ENCODE measurements at regions not wholly inside any gene's neighbourhood (a gene's known extent, or its start where the extent isn't known, plus 50 kb on each side); places are given as distances from the start of the nearest gene placed in this dataset.

DNA sequence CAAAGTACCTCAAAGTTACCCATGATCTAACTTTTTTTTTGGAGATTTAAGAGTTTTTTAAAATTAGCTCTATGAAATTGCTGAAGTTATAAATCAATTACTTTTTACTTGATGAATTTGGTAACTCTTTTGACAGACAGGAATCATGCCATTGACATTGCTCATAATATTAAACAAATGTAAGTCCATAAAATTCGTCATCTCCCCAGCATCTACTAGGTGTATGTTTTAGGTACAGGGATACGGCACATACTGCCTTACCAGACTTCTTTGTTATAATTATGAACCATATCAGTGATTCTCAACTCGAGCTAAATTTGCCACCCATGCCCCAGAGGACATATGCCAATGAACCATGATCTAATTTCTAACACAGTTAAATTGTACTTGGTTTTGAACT lies 247.5 kb upstream of the TGFBR2 start:
- dilution Hi-C loops (cut with HindIII; ENCODE audit: low sequenced_read_pairs, unreplicated experiment): no loop called here
- TF ChIP-seq MXI1 (IDR thresholded peaks at IDR 0.05; ENCODE audit: borderline replicate concordance, low read depth, low read length): no peak
- TF ChIP-seq NFE2L2 (IDR thresholded peaks at IDR 0.05; ENCODE audit: low read depth, low read length): no peak

More for the DNA sequence above, 247.5 kb upstream of the TGFBR2 start:
- CTCF ChIA-PET: interaction anchor here (1.0 kb wide), 1 partner anchor 11 kb away, joined by 3 read pairs; no protein-coding TSS in a partner anchor
- peaks cover 9% of the 10 kb centered on the region for H3K4me1 ChIP-seq (ENCODE audit: control insufficient read depth, insufficient read depth, low read length)
- H2AK5ac ChIP-seq (ENCODE audit: low read depth, low read length): no peak overlapping the region
- H3K79me1 ChIP-seq (ENCODE audit: low read depth in 1 of 2, low read length in 2 of 2): no peaks in the 10 kb centered on the region
- no peak overlapping the region for H3K27ac ChIP-seq (ENCODE audit: insufficient read depth, low read length)
- H3K56ac ChIP-seq (ENCODE audit: extremely low read depth, insufficient read depth, low read length): no peak overlapping the region
- no peak overlapping the region for H3K9ac ChIP-seq (ENCODE audit: low read depth, low read length)
- no peak overlapping the region for H2AFZ ChIP-seq (replicated peaks; ENCODE audit: low read length, poor library complexity)
- H3K23ac ChIP-seq (ENCODE audit: low read depth, low read length): no peak overlapping the region
- no peak overlapping the region for H4K5ac ChIP-seq (ENCODE audit: low read depth, low read length)
- H3K9me3 ChIP-seq (ENCODE audit: control insufficient read depth, insufficient read depth, low read length): no peaks in the 10 kb centered on the region
- in situ Hi-C loops (cut with MboI; ENCODE audit: low sequenced_read_pairs) (no loop called here), intact Hi-C loops (cut with micrococcal nuclease) (no loop called here)
- peaks cover 6% of the 10 kb centered on the region; the same call in 1 of the 2 replicates for H3K9me1 ChIP-seq (ENCODE audit: insufficient read depth, low read length)
- no peak overlapping the region for H3K4me2 ChIP-seq (ENCODE audit: low read depth, low read length)
- no peak overlapping the region for H3K14ac ChIP-seq (replicated peaks; ENCODE audit: low read depth, low read length)
- H3K4ac ChIP-seq (ENCODE audit: low read depth, low read length): no peak overlapping the region
- H2AK9ac ChIP-seq (replicated peaks; ENCODE audit: low read depth, low read length, poor library complexity): no peak overlapping the region
- no peak for ATAC-seq (ENCODE audit: low read depth)
- no peak overlapping the region for H2BK15ac ChIP-seq (ENCODE audit: low read depth, low read length)
- no peak overlapping the region for H2BK20ac ChIP-seq (ENCODE audit: low read depth, low read length)
- DNase-seq: no peak
- no peaks in the 10 kb centered on the region for H4K20me1 ChIP-seq (ENCODE audit: insufficient read depth, low read length)
- H2BK5ac ChIP-seq (ENCODE audit: low read depth, low read length, poor library complexity, severe bottlenecking): no peak overlapping the region
- no CpG with 5 or more reads among the region's 3 CpGs for WGBS, 2 experiments (ENCODE audit: extremely low coverage in 2 of 2, insufficient read length in 1 of 2)
- no peak overlapping the region for H2BK120ac ChIP-seq (ENCODE audit: low read depth, low read length)
- no peak overlapping the region for H4K8ac ChIP-seq (ENCODE audit: low read depth in 2 of 2, low read length in 2 of 2)
- no TSS peak for BruUV-seq (replicated peaks)
- POLR2A ChIA-PET (ENCODE audit: unreplicated experiment): no interaction called here
- no peaks in the 10 kb centered on the region for H3K36me3 ChIP-seq (ENCODE audit: control insufficient read depth, insufficient read depth, low read length)
- no peak overlapping the region for H3K4me3 ChIP-seq (ENCODE audit: insufficient read depth, low read depth, low read length)
- H3K18ac ChIP-seq (ENCODE audit: low read depth, low read length): no peak overlapping the region
- no peak overlapping the region for H4K91ac ChIP-seq (ENCODE audit: insufficient read depth, low read depth, low read length)
- H3K27me3 ChIP-seq (ENCODE audit: control insufficient read depth, insufficient read depth, low read length): no peaks in the 10 kb centered on the region

All from IMR-90 (cell line).